Activated T-helper 2 cell treated with anti-CD3 and anti-CD28 coated beads, Interferon-gamma antibody, Interleukin-2, Interleukin-4, amounts not matched to agents 10 μg/mL and 5 μg/mL and 100 μg/mL, durations not matched to agents 14 hours and 24 hours and 36 hours (primary cell): ENCODE measurements at regions not wholly inside any gene's neighbourhood (a gene's known extent, or its start where the extent isn't known, plus 50 kb on each side); places are given as distances from the start of the nearest gene placed in this dataset.
"Not testable (repeated sequence)": the region's sequence is repeated elsewhere in the genome, so short reads cannot be mapped to it uniquely, and the experiment has no call there.

ENCODE experiments used
- DNase-seq: peaks from one replicate; pipeline ENCODE4 v3.0.0; 2021; ENCODE audit warnings: low spot score
- H3K27ac Mint-ChIP-seq: one replicate; pipeline ENCODE4 v1.8.0; 2021; ENCODE audit warnings: mixed read lengths
- H3K27me3 Mint-ChIP-seq: one replicate; pipeline ENCODE4 v1.8.0; 2021; ENCODE audit warnings: low read depth, mixed read lengths
- H3K36me3 Mint-ChIP-seq: one replicate; pipeline ENCODE4 v1.8.0; 2021; ENCODE audit warnings: low read depth, mixed read lengths
- H3K4me1 Mint-ChIP-seq: one replicate; pipeline ENCODE4 v1.8.0; 2021; ENCODE audit warnings: low read depth, mixed read lengths
- H3K4me3 Mint-ChIP-seq: one replicate; pipeline ENCODE4 v1.8.0; 2021; ENCODE audit warnings: low read depth, mild to moderate bottlenecking, moderate library complexity, mixed read lengths
- H3K9me3 Mint-ChIP-seq: one replicate; pipeline ENCODE4 v1.8.0; 2021; ENCODE audit warnings: mixed read lengths
- intact Hi-C: fragments of 100-400 bp; cut with micrococcal nuclease; formaldehyde crosslinking; loops from one replicate; pipeline ENCODE4 v1.15.1; 2023

GRCh38 chr9:10858817-10859216, 246.0 kb upstream of the PTPRD start:
- Mint-ChIP-seq H3K27ac (no peak overlapping the region), H3K36me3 (no peaks in the 10 kb centered on the region), H3K4me1 (no peaks in the 10 kb centered on the region), H3K27me3 (no peaks in the 10 kb centered on the region), H3K4me3 (no peak overlapping the region), H3K9me3 (peaks cover 52% of the 10 kb centered on the region)
- intact Hi-C loops, result no loop called here
- no peak for DNase-seq

- H3K4me3 Mint-ChIP-seq, result no peak overlapping the region
- H3K27ac Mint-ChIP-seq, result no peak overlapping the region
- no peak for DNase-seq
- H3K9me3 Mint-ChIP-seq, result peaks cover 43% of the 10 kb centered on the region
- no peaks in the 10 kb centered on the region for H3K4me1 Mint-ChIP-seq
- no peaks in the 10 kb centered on the region for H3K36me3 Mint-ChIP-seq
- no peaks in the 10 kb centered on the region for H3K27me3 Mint-ChIP-seq
- intact Hi-C loops, result no loop called here
These were observed 250.7 kb upstream of the PTPRD start for GRCh38 chr9:10863476-10863875.

- Mint-ChIP-seq H3K36me3 (no peaks in the 10 kb centered on the region), H3K27ac (no peak overlapping the region), H3K4me1 (no peaks in the 10 kb centered on the region), H3K27me3 (no peaks in the 10 kb centered on the region), H3K9me3 (peaks cover 52% of the 10 kb centered on the region), H3K4me3 (no peak overlapping the region)
- DNase-seq, result no peak
- intact Hi-C loops, result no loop called here
These were observed 254.4 kb upstream of the PTPRD start for GRCh38 chr9:10867194-10867593.

GRCh38 chr9:10869687-10870086, 256.9 kb upstream of the PTPRD start:
- Mint-ChIP-seq H3K27me3 (no peaks in the 10 kb centered on the region), H3K4me3 (no peak overlapping the region), H3K9me3 (peaks cover 51% of the 10 kb centered on the region), H3K4me1 (no peaks in the 10 kb centered on the region), H3K36me3 (no peaks in the 10 kb centered on the region), H3K27ac (no peak overlapping the region)
- intact Hi-C loops, result no loop called here
- no peak for DNase-seq

GRCh38 chr9:10873999-10874398, 261.2 kb upstream of the PTPRD start:
- Mint-ChIP-seq H3K4me1 (no peaks in the 10 kb centered on the region), H3K27ac (no peak overlapping the region), H3K4me3 (no peak overlapping the region), H3K36me3 (no peaks in the 10 kb centered on the region), H3K27me3 (no peaks in the 10 kb centered on the region), H3K9me3 (peaks cover 49% of the 10 kb centered on the region)
- DNase-seq, result no peak
- intact Hi-C loops, result no loop called here

- Mint-ChIP-seq H3K36me3 (no peaks in the 10 kb centered on the region), H3K9me3 (peaks cover 50% of the 10 kb centered on the region), H3K4me3 (no peak overlapping the region), H3K4me1 (no peaks in the 10 kb centered on the region), H3K27me3 (no peaks in the 10 kb centered on the region), H3K27ac (no peak overlapping the region)
- DNase-seq, result no peak
- intact Hi-C loops, result no loop called here
These were observed 262.9 kb upstream of the PTPRD start for GRCh38 chr9:10875752-10876151.

GRCh38 chr9:10876333-10876732, 263.5 kb upstream of the PTPRD start:
- intact Hi-C loops, result no loop called here
- Mint-ChIP-seq H3K9me3 (peaks cover 50% of the 10 kb centered on the region), H3K4me3 (no peak overlapping the region), H3K27ac (no peak overlapping the region), H3K27me3 (no peaks in the 10 kb centered on the region), H3K4me1 (no peaks in the 10 kb centered on the region), H3K36me3 (no peaks in the 10 kb centered on the region)
- no peak for DNase-seq

- DNase-seq, H3K27me3 Mint-ChIP-seq, H3K4me1 Mint-ChIP-seq, H3K27ac Mint-ChIP-seq, H3K36me3 Mint-ChIP-seq, H3K4me3 Mint-ChIP-seq, intact Hi-C loops: not testable (repeated sequence)
- H3K9me3 Mint-ChIP-seq, result peaks cover 10% of the 10 kb centered on the region
These were observed 277.5 kb upstream of the PTPRD start for GRCh38 chr9:10890266-10890665.

GRCh38 chr9:10899509-10899908, 286.7 kb upstream of the PTPRD start:
- H3K4me3 Mint-ChIP-seq, result no peak overlapping the region
- no peak for DNase-seq
- no peak overlapping the region for H3K27ac Mint-ChIP-seq
- no peaks in the 10 kb centered on the region for H3K27me3 Mint-ChIP-seq
- H3K4me1 Mint-ChIP-seq, result no peaks in the 10 kb centered on the region
- H3K36me3 Mint-ChIP-seq, result no peaks in the 10 kb centered on the region
- H3K9me3 Mint-ChIP-seq, result peaks cover 30% of the 10 kb centered on the region
- intact Hi-C loops, result no loop called here

- Mint-ChIP-seq H3K4me1 (no peaks in the 10 kb centered on the region), H3K9me3 (peaks cover 39% of the 10 kb centered on the region), H3K36me3 (no peaks in the 10 kb centered on the region), H3K27me3 (no peaks in the 10 kb centered on the region), H3K27ac (no peak overlapping the region), H3K4me3 (no peak overlapping the region)
- intact Hi-C loops, result no loop called here
- no peak for DNase-seq
These were observed 291.2 kb upstream of the PTPRD start for GRCh38 chr9:10903969-10904368.

- Mint-ChIP-seq H3K4me3 (no peak overlapping the region), H3K9me3 (peaks cover 42% of the 10 kb centered on the region), H3K27me3 (no peaks in the 10 kb centered on the region), H3K27ac (no peak overlapping the region), H3K4me1 (no peaks in the 10 kb centered on the region), H3K36me3 (no peaks in the 10 kb centered on the region)
- intact Hi-C loops, result no loop called here
- no peak for DNase-seq
These were observed 298.0 kb upstream of the PTPRD start for GRCh38 chr9:10910779-10911178.

- no peaks in the 10 kb centered on the region for H3K4me1 Mint-ChIP-seq
- no peak overlapping the region for H3K4me3 Mint-ChIP-seq
- no peak overlapping the region for H3K27ac Mint-ChIP-seq
- H3K9me3 Mint-ChIP-seq, result peaks cover 41% of the 10 kb centered on the region
- DNase-seq, result no peak
- H3K36me3 Mint-ChIP-seq, result no peaks in the 10 kb centered on the region
- H3K27me3 Mint-ChIP-seq, result no peaks in the 10 kb centered on the region
- intact Hi-C loops, result no loop called here
These were observed 298.6 kb upstream of the PTPRD start for GRCh38 chr9:10911373-10911772.

GRCh38 chr9:10917001-10917400, 304.2 kb upstream of the PTPRD start:
- Mint-ChIP-seq H3K9me3 (peaks cover 43% of the 10 kb centered on the region), H3K27me3 (no peaks in the 10 kb centered on the region), H3K4me3 (no peak overlapping the region), H3K27ac (no peak overlapping the region), H3K4me1 (no peaks in the 10 kb centered on the region), H3K36me3 (no peaks in the 10 kb centered on the region)
- intact Hi-C loops, result no loop called here
- no peak for DNase-seq

GRCh38 chr9:10921671-10922070, 308.9 kb upstream of the PTPRD start:
- no peak overlapping the region for H3K27ac Mint-ChIP-seq
- no peak for DNase-seq
- no peaks in the 10 kb centered on the region for H3K4me1 Mint-ChIP-seq
- peaks cover 54% of the 10 kb centered on the region for H3K9me3 Mint-ChIP-seq
- H3K4me3 Mint-ChIP-seq, result no peak overlapping the region
- H3K27me3 Mint-ChIP-seq, result no peaks in the 10 kb centered on the region
- no peaks in the 10 kb centered on the region for H3K36me3 Mint-ChIP-seq
- intact Hi-C loops, result no loop called here
